ENCODE measurements at regions not wholly inside any gene's neighbourhood (a gene's known extent, or its start where the extent isn't known, plus 50 kb on each side); places are given as distances from the start of the nearest gene placed in this dataset.

DNA sequence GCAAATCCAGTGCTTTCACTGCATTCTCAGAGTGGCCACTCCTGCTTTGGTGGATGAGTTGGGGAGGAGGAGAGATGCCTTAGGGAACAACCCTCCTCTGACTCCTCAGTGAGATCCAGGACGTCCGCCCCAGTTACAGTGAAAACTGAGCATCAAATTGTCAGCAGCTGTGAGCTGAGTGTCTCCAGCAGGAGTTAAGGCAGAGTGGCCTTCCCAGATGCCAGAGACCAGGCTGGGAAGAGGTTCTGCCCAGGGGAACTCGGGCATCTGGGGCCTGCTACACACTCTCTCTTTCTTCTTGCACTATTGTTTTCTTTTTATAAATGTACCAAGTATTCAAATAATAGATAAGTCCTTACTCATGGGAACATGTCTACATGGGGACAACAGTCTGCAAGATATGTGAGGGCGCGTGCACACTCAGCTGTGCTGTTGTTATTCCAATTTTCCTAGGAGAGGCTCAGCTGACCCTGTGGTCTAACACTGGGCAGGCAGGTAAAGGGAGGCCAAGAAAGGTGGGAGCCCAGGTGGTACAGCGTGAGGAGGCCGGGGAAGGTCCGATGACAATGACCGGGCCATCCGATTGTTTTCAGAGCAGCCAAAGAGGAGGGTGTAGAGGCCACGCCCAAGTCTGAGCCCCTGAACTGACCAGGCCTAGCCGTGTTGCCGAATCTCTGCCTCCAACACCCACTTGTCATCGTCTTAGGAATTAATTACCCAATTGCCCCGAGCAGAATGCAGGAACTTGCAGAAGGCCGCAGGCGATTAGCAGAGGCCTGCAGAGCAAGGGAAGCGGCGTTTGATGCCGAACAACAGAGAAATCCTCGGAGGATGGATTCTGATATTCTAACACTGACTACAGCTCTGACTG lies 166.9 kb downstream of the ANAPC1 start:
- TF ChIP-seq, protein P1, sequence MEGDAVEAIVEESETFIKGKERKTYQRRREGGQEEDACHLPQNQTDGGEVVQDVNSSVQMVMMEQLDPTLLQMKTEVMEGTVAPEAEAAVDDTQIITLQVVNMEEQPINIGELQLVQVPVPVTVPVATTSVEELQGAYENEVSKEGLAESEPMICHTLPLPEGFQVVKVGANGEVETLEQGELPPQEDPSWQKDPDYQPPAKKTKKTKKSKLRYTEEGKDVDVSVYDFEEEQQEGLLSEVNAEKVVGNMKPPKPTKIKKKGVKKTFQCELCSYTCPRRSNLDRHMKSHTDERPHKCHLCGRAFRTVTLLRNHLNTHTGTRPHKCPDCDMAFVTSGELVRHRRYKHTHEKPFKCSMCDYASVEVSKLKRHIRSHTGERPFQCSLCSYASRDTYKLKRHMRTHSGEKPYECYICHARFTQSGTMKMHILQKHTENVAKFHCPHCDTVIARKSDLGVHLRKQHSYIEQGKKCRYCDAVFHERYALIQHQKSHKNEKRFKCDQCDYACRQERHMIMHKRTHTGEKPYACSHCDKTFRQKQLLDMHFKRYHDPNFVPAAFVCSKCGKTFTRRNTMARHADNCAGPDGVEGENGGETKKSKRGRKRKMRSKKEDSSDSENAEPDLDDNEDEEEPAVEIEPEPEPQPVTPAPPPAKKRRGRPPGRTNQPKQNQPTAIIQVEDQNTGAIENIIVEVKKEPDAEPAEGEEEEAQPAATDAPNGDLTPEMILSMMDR (IDR thresholded peaks at IDR 0.05 in 2 of 3, conservative IDR thresholded peaks at IDR 0.05 in 1 of 3; ENCODE audit: borderline replicate concordance in 1 of 3, insufficient read depth in 1 of 3, low read depth in 2 of 3, low read length in 2 of 3) = no peak
- TF ChIP-seq, protein P2, sequence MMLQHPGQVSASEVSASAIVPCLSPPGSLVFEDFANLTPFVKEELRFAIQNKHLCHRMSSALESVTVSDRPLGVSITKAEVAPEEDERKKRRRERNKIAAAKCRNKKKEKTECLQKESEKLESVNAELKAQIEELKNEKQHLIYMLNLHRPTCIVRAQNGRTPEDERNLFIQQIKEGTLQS (IDR thresholded peaks at IDR 0.05) = no peak
- TF ChIP-seq POLR2A (IDR thresholded peaks at IDR 0.05; ENCODE audit: borderline replicate concordance, extremely low read depth, insufficient read depth, insufficient read length) (no peak), EGR1 (IDR thresholded peaks at IDR 0.05; ENCODE audit: low read depth) (no peak), CBX3 (IDR thresholded peaks at IDR 0.05; ENCODE audit: low read depth) (no peak), ZFX (IDR thresholded peaks at IDR 0.05) (no peak), ZNF274 (IDR thresholded peaks at IDR 0.05; ENCODE audit: low read depth, low read length) (no peak), YY1 (IDR thresholded peaks at IDR 0.05; ENCODE audit: extremely low read depth, insufficient replicate concordance, low read depth, low read length) (no peak), TCF7L2 (IDR thresholded peaks at IDR 0.05; ENCODE audit: borderline replicate concordance, extremely low read depth, insufficient read depth, insufficient read length) (no peak)
- TF ChIP-seq, protein P3, sequence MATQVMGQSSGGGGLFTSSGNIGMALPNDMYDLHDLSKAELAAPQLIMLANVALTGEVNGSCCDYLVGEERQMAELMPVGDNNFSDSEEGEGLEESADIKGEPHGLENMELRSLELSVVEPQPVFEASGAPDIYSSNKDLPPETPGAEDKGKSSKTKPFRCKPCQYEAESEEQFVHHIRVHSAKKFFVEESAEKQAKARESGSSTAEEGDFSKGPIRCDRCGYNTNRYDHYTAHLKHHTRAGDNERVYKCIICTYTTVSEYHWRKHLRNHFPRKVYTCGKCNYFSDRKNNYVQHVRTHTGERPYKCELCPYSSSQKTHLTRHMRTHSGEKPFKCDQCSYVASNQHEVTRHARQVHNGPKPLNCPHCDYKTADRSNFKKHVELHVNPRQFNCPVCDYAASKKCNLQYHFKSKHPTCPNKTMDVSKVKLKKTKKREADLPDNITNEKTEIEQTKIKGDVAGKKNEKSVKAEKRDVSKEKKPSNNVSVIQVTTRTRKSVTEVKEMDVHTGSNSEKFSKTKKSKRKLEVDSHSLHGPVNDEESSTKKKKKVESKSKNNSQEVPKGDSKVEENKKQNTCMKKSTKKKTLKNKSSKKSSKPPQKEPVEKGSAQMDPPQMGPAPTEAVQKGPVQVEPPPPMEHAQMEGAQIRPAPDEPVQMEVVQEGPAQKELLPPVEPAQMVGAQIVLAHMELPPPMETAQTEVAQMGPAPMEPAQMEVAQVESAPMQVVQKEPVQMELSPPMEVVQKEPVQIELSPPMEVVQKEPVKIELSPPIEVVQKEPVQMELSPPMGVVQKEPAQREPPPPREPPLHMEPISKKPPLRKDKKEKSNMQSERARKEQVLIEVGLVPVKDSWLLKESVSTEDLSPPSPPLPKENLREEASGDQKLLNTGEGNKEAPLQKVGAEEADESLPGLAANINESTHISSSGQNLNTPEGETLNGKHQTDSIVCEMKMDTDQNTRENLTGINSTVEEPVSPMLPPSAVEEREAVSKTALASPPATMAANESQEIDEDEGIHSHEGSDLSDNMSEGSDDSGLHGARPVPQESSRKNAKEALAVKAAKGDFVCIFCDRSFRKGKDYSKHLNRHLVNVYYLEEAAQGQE (IDR thresholded peaks at IDR 0.05; ENCODE audit: low read depth) = no peak
- TF ChIP-seq, protein P4, sequence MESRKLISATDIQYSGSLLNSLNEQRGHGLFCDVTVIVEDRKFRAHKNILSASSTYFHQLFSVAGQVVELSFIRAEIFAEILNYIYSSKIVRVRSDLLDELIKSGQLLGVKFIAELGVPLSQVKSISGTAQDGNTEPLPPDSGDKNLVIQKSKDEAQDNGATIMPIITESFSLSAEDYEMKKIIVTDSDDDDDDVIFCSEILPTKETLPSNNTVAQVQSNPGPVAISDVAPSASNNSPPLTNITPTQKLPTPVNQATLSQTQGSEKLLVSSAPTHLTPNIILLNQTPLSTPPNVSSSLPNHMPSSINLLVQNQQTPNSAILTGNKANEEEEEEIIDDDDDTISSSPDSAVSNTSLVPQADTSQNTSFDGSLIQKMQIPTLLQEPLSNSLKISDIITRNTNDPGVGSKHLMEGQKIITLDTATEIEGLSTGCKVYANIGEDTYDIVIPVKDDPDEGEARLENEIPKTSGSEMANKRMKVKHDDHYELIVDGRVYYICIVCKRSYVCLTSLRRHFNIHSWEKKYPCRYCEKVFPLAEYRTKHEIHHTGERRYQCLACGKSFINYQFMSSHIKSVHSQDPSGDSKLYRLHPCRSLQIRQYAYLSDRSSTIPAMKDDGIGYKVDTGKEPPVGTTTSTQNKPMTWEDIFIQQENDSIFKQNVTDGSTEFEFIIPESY (IDR thresholded peaks at IDR 0.05; ENCODE audit: extremely low read depth, insufficient replicate concordance, low read length) = no peak

Measured in HCT116 (cell line).